Activated T-cell treated with anti-CD3 and anti-CD28 coated beads, Interleukin-2, amount 50 U/mL, for 72 hours (primary cell): ENCODE measurements at regions not wholly inside any gene's neighbourhood (a gene's known extent, or its start where the extent isn't known, plus 50 kb on each side); places are given as distances from the start of the nearest gene placed in this dataset.
A peak's percentile ranks its signal among the peaks of the same experiment; 100 is the strongest.

Experiments used
- ATAC-seq, 2 donors: fragments of 150-1000 bp; cut with Tn5 transposase; replicated peaks in 1 of 2; 2 replicates each; pipeline ENCODE4 v1.10.0; 2021; ENCODE audit warnings: moderate library complexity in 2 of 2, mild to moderate bottlenecking in 1 of 2
- DNase-seq, 2 donors: peaks; one replicate each; pipeline ENCODE4 v3.0.0; 2021 to 2022; ENCODE audit warnings: mixed read lengths in 1 of 2
- H3K27ac Mint-ChIP-seq: one replicate; pipeline ENCODE4 v1.8.0; 2022; ENCODE audit warnings: mild to moderate bottlenecking, moderate library complexity, mixed read lengths
- H3K27me3 Mint-ChIP-seq: one replicate; pipeline ENCODE4 v1.8.0; 2022; ENCODE audit warnings: low read depth, mixed read lengths
- H3K36me3 Mint-ChIP-seq, 2 donors: one replicate each; pipeline ENCODE4 v1.8.0; 2022; ENCODE audit warnings: mixed read lengths in 2 of 2, mild to moderate bottlenecking in 1 of 2; ENCODE audit not compliant: insufficient read depth in 2 of 2
- H3K4me1 Mint-ChIP-seq: one replicate; pipeline ENCODE4 v1.8.0; 2022; ENCODE audit warnings: low read depth, mixed read lengths
- H3K4me3 Mint-ChIP-seq, 2 donors: one replicate each; pipeline ENCODE4 v1.8.0; 2022; ENCODE audit warnings: mild to moderate bottlenecking in 2 of 2, mixed read lengths in 2 of 2, moderate library complexity in 2 of 2
- H3K9me3 Mint-ChIP-seq, 2 donors: one replicate each; pipeline ENCODE4 v1.8.0; 2022; ENCODE audit warnings: mixed read lengths in 2 of 2

GRCh38 chr12:75705749-75706711 is 194.6 kb upstream of the KRR1 start:
- Mint-ChIP-seq H3K4me3 (no peak overlapping the region), H3K27ac (no peak overlapping the region)
- ATAC-seq = no peak

GRCh38 chr12:75704664-75705063 is 193.3 kb upstream of the KRR1 start:
- ATAC-seq = no peak
- no peak for DNase-seq
- H3K4me1 Mint-ChIP-seq = peaks cover 13% of the 10 kb centered on the region
- no peak overlapping the region for H3K27ac Mint-ChIP-seq
- no peaks in the 10 kb centered on the region for H3K36me3 Mint-ChIP-seq
- H3K4me3 Mint-ChIP-seq = no peak overlapping the region
- peaks cover 7% of the 10 kb centered on the region for H3K27me3 Mint-ChIP-seq
- no peaks in the 10 kb centered on the region for H3K9me3 Mint-ChIP-seq

More at GRCh38 chr12:75705749-75706711, 194.6 kb upstream of the KRR1 start:
- peaks cover 13% of the 10 kb centered on the region for H3K4me1 Mint-ChIP-seq
- DNase-seq = no peak
- no peaks in the 10 kb centered on the region for H3K9me3 Mint-ChIP-seq
- peaks cover 11% of the 10 kb centered on the region for H3K27me3 Mint-ChIP-seq
- H3K36me3 Mint-ChIP-seq = no peaks in the 10 kb centered on the region

GRCh38 chr12:75704208-75704607 is 192.8 kb upstream of the KRR1 start:
- Mint-ChIP-seq H3K27ac (no peak overlapping the region), H3K9me3 (no peaks in the 10 kb centered on the region), H3K27me3 (peaks cover 7% of the 10 kb centered on the region), H3K4me3 (no peak overlapping the region), H3K36me3 (no peaks in the 10 kb centered on the region), H3K4me1 (peaks cover 13% of the 10 kb centered on the region)
- DNase-seq (no peak), ATAC-seq (no peak)

- H3K27me3 Mint-ChIP-seq = peaks cover 7% of the 10 kb centered on the region
- H3K9me3 Mint-ChIP-seq = no peaks in the 10 kb centered on the region
- no peaks in the 10 kb centered on the region for H3K36me3 Mint-ChIP-seq
- H3K27ac Mint-ChIP-seq = no peak overlapping the region
- no peak for DNase-seq
- no peak for ATAC-seq
- peaks cover 13% of the 10 kb centered on the region for H3K4me1 Mint-ChIP-seq
- no peak overlapping the region for H3K4me3 Mint-ChIP-seq
Observed at GRCh38 chr12:75703131-75703530, 191.7 kb upstream of the KRR1 start.

GRCh38 chr12:75702477-75703093 is 191.2 kb upstream of the KRR1 start:
- Mint-ChIP-seq H3K27me3 (peaks cover 3% of the 10 kb centered on the region), H3K4me1 (peaks cover 13% of the 10 kb centered on the region), H3K36me3 (no peaks in the 10 kb centered on the region), H3K9me3 (no peaks in the 10 kb centered on the region), H3K27ac (peak overlapping the region; percentile 70), H3K4me3 (peak overlapping the region; percentile 31 to 65)
- DNase-seq (no peak), ATAC-seq (no peak)

- no peaks in the 10 kb centered on the region for H3K9me3 Mint-ChIP-seq
- ATAC-seq = peak in 1 of 2 donors; percentile 33
Observed at GRCh38 chr12:75701859-75702258, 190.4 kb upstream of the KRR1 start.

GRCh38 chr12:75699728-75700496 is 188.5 kb upstream of the KRR1 start:
- Mint-ChIP-seq H3K9me3 (no peaks in the 10 kb centered on the region), H3K4me3 (no peak overlapping the region), H3K27me3 (no peaks in the 10 kb centered on the region), H3K4me1 (peaks cover 6% of the 10 kb centered on the region), H3K36me3 (no peaks in the 10 kb centered on the region), H3K27ac (no peak overlapping the region)
- DNase-seq (no peak), ATAC-seq (no peak)

More at GRCh38 chr12:75701859-75702258, 190.4 kb upstream of the KRR1 start:
- no peak for DNase-seq
- no peaks in the 10 kb centered on the region for H3K27me3 Mint-ChIP-seq
- H3K36me3 Mint-ChIP-seq = no peaks in the 10 kb centered on the region
- H3K27ac Mint-ChIP-seq = no peak overlapping the region
- H3K4me3 Mint-ChIP-seq = peak overlapping the region; percentile 20 to 65
- peaks cover 11% of the 10 kb centered on the region for H3K4me1 Mint-ChIP-seq

- Mint-ChIP-seq H3K4me3 (no peak overlapping the region), H3K4me1 (peaks cover 10% of the 10 kb centered on the region)
Observed at GRCh38 chr12:75699251-75699650, 187.8 kb upstream of the KRR1 start.

GRCh38 chr12:75698052-75698451 is 186.6 kb upstream of the KRR1 start:
- no peak overlapping the region for H3K4me3 Mint-ChIP-seq

More at GRCh38 chr12:75699251-75699650, 187.8 kb upstream of the KRR1 start:
- Mint-ChIP-seq H3K36me3 (no peaks in the 10 kb centered on the region), H3K27me3 (peaks cover 6% of the 10 kb centered on the region), H3K27ac (peak overlapping the region; percentile 16), H3K9me3 (no peaks in the 10 kb centered on the region)
- ATAC-seq (no peak), DNase-seq (no peak)

GRCh38 chr12:75695926-75696325 is 184.5 kb upstream of the KRR1 start:
- Mint-ChIP-seq H3K9me3 (no peaks in the 10 kb centered on the region), H3K36me3 (no peaks in the 10 kb centered on the region), H3K4me3 (no peak overlapping the region), H3K27ac (no peak overlapping the region), H3K27me3 (peaks cover 11% of the 10 kb centered on the region), H3K4me1 (peaks cover 4% of the 10 kb centered on the region)
- ATAC-seq (no peak), DNase-seq (no peak)

More at GRCh38 chr12:75698052-75698451, 186.6 kb upstream of the KRR1 start:
- Mint-ChIP-seq H3K36me3 (no peaks in the 10 kb centered on the region), H3K27ac (no peak overlapping the region), H3K9me3 (no peaks in the 10 kb centered on the region), H3K27me3 (peaks cover 11% of the 10 kb centered on the region), H3K4me1 (peaks cover 10% of the 10 kb centered on the region)
- no peak for ATAC-seq
- no peak for DNase-seq

GRCh38 chr12:75694534-75695268 is 183.3 kb upstream of the KRR1 start:
- ATAC-seq (no peak), DNase-seq (no peak)
- Mint-ChIP-seq H3K9me3 (no peaks in the 10 kb centered on the region), H3K36me3 (no peaks in the 10 kb centered on the region), H3K4me3 (no peak overlapping the region), H3K4me1 (peaks cover 4% of the 10 kb centered on the region), H3K27me3 (peaks cover 11% of the 10 kb centered on the region), H3K27ac (no peak overlapping the region)

- Mint-ChIP-seq H3K9me3 (no peaks in the 10 kb centered on the region), H3K27me3 (peaks cover 11% of the 10 kb centered on the region), H3K36me3 (no peaks in the 10 kb centered on the region), H3K27ac (no peak overlapping the region), H3K4me3 (no peak overlapping the region), H3K4me1 (peaks cover 4% of the 10 kb centered on the region)
- DNase-seq (no peak), ATAC-seq (no peak)
Observed at GRCh38 chr12:75692876-75693275, 181.5 kb upstream of the KRR1 start.
